ENCODE measurements at regions not wholly inside any gene's neighbourhood (a gene's known extent, or its start where the extent isn't known, plus 50 kb on each side); places are given as distances from the start of the nearest gene placed in this dataset.

DNA sequence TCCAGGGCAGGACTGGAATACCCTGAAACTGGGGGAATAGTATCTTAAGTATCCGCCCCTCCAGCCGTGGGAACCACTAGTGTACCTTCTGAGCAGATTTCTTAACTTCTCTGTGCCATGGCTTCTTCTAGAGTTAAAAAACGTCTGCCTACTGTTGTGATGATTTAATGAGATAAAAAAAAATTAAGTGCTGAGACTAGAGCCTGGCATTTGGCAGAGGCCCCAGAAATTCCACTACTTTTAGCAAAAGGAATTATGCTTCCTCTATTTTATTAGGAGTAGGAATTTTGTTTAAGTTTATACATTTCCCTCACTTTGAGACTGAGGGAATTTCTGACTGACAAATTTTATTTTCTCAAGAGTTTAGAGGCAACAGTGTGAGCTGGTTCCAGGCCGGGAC is 371.2 kb upstream of the B3GAT1 start:
- POLR2A ChIA-PET, result no interaction called here
- intact Hi-C loops (cut with micrococcal nuclease), result no loop called here
- CTCF ChIA-PET, result interaction anchor here (0.6 kb wide), 1 partner anchor 9 kb away, joined by 3 read pairs; no protein-coding TSS in a partner anchor
- Mint-ChIP-seq H3K4me1 (ENCODE audit: insufficient read depth, unreplicated experiment) (no peaks in the 10 kb centered on the region), H3K36me3 (ENCODE audit: insufficient read depth, unreplicated experiment) (no peaks in the 10 kb centered on the region), H3K27ac (ENCODE audit: low read depth, unreplicated experiment) (no peak overlapping the region), H3K4me3 (ENCODE audit: unreplicated experiment) (no peak overlapping the region), H3K9me3 (ENCODE audit: unreplicated experiment) (peaks cover 42% of the 10 kb centered on the region), H3K27me3 (ENCODE audit: insufficient read depth, unreplicated experiment) (no peaks in the 10 kb centered on the region)
- BruUV-seq (replicated peaks), result no TSS peak
- TF ChIP-seq, protein P1, sequence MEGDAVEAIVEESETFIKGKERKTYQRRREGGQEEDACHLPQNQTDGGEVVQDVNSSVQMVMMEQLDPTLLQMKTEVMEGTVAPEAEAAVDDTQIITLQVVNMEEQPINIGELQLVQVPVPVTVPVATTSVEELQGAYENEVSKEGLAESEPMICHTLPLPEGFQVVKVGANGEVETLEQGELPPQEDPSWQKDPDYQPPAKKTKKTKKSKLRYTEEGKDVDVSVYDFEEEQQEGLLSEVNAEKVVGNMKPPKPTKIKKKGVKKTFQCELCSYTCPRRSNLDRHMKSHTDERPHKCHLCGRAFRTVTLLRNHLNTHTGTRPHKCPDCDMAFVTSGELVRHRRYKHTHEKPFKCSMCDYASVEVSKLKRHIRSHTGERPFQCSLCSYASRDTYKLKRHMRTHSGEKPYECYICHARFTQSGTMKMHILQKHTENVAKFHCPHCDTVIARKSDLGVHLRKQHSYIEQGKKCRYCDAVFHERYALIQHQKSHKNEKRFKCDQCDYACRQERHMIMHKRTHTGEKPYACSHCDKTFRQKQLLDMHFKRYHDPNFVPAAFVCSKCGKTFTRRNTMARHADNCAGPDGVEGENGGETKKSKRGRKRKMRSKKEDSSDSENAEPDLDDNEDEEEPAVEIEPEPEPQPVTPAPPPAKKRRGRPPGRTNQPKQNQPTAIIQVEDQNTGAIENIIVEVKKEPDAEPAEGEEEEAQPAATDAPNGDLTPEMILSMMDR (IDR thresholded peaks at IDR 0.05; ENCODE audit: unreplicated experiment), result no peak
- no peak for DNase-seq (ENCODE audit: unreplicated experiment)

DNA sequence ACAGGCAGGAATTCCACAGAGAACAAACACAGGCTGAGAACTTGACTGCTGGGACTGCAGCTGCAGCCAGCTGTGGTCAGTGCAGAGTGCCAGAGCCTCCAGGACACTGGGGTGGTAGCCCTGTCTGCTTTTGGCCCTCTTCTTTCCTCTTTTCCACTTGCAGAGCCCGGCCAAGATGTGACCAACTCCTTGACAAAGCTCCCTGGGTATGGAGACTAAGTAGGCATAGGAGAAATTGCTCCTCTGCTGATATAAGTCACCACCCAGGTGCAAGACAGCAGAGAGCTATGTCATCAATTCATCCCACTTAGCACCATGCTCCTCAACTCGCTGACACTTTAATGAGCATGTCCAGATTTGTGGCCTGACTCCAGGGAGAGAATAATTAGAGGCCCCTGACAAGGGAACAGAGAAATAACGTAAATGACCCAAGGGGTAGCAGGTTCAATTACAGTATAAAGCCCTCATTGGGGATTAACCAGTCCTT is 369.4 kb upstream of the B3GAT1 start:
- Mint-ChIP-seq H3K36me3 (ENCODE audit: insufficient read depth, unreplicated experiment) (no peaks in the 10 kb centered on the region), H3K4me3 (ENCODE audit: unreplicated experiment) (no peak overlapping the region), H3K27ac (ENCODE audit: low read depth, unreplicated experiment) (no peak overlapping the region), H3K9me3 (ENCODE audit: unreplicated experiment) (peaks cover 32% of the 10 kb centered on the region), H3K4me1 (ENCODE audit: insufficient read depth, unreplicated experiment) (no peaks in the 10 kb centered on the region), H3K27me3 (ENCODE audit: insufficient read depth, unreplicated experiment) (no peaks in the 10 kb centered on the region)
- POLR2A ChIA-PET, result no interaction called here
- DNase-seq (ENCODE audit: unreplicated experiment), result no peak
- TF ChIP-seq, protein P1 (IDR thresholded peaks at IDR 0.05; ENCODE audit: unreplicated experiment), result no peak
- CTCF ChIA-PET, result no interaction called here
- BruUV-seq (replicated peaks), result no TSS peak
- intact Hi-C loops (cut with micrococcal nuclease), result no loop called here

DNA sequence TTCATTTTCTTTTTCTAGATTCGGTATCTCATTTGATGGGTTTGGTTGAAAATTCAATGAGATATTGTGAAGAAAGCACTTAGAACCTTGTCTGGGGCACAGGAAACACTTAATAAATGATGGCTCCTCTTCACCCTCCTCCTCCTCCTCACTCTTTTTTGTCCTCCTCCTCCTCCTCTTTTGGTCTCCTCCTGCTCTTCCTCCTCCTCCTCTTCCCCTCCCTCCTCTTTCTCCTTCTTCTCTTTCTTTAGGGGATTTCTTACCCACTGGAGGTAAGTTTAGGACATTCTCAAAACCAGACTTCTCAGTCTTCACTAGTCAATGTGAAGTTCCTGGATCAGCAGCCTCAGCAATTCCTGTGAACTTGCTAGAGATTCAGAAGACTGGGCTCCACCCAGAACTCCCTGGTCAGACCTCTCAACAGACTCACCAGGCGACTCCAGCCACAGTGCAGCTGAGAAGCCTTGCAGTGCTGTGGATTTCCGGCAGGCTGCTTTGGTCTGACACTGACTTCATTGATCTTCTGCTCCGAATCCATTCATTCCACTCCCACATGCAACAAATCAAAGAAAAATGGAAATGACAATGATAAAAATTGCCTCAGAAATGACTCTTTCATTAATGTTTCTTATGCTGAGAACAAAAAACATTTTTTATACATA is 368.6 kb upstream of the B3GAT1 start:
- BruUV-seq (replicated peaks), result no TSS peak
- POLR2A ChIA-PET, result no interaction called here
- H3K4me1 Mint-ChIP-seq (ENCODE audit: insufficient read depth, unreplicated experiment), result no peaks in the 10 kb centered on the region
- DNase-seq (ENCODE audit: unreplicated experiment), result no peak
- intact Hi-C loops (cut with micrococcal nuclease), result no loop called here
- H3K27me3 Mint-ChIP-seq (ENCODE audit: insufficient read depth, unreplicated experiment), result no peaks in the 10 kb centered on the region
- peaks cover 35% of the 10 kb centered on the region for H3K9me3 Mint-ChIP-seq (ENCODE audit: unreplicated experiment)
- CTCF ChIA-PET, result no interaction called here
- TF ChIP-seq, protein P1 (IDR thresholded peaks at IDR 0.05; ENCODE audit: unreplicated experiment), result no peak
- H3K36me3 Mint-ChIP-seq (ENCODE audit: insufficient read depth, unreplicated experiment), result no peaks in the 10 kb centered on the region
- no peak overlapping the region for H3K27ac Mint-ChIP-seq (ENCODE audit: low read depth, unreplicated experiment)
- H3K4me3 Mint-ChIP-seq (ENCODE audit: unreplicated experiment), result no peak overlapping the region

DNA sequence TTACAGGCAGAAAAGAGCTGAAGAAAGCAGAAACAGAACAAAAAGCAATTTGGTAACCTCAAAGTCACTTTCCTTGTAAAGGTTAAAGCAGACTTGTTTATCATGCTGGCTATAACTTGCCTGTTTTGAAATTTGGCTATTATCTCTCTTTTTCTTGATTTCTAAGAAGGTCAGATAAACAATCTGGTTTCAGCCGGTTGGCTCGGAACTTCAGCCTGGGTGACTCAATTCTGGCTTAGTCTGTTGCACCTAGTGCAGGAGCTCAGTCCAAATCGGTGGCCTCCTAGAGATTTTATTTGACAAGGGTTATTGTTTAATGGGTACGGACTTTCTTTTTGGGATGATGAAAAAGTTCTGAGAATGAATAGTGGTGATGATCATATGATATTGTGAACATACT is 367.1 kb upstream of the B3GAT1 start:
- Mint-ChIP-seq H3K36me3 (ENCODE audit: insufficient read depth, unreplicated experiment) (no peaks in the 10 kb centered on the region), H3K27ac (ENCODE audit: low read depth, unreplicated experiment) (no peak overlapping the region), H3K4me1 (ENCODE audit: insufficient read depth, unreplicated experiment) (no peaks in the 10 kb centered on the region), H3K9me3 (ENCODE audit: unreplicated experiment) (peaks cover 41% of the 10 kb centered on the region), H3K27me3 (ENCODE audit: insufficient read depth, unreplicated experiment) (no peaks in the 10 kb centered on the region), H3K4me3 (ENCODE audit: unreplicated experiment) (no peak overlapping the region)
- BruUV-seq (replicated peaks), result no TSS peak
- intact Hi-C loops (cut with micrococcal nuclease), result no loop called here
- CTCF ChIA-PET, result interaction anchor here (0.6 kb wide), 1 partner anchor 295 kb away, joined by 4 read pairs; no protein-coding TSS in a partner anchor
- no peak for DNase-seq (ENCODE audit: unreplicated experiment)
- TF ChIP-seq, protein P1 (IDR thresholded peaks at IDR 0.05; ENCODE audit: unreplicated experiment), result no peak
- POLR2A ChIA-PET, result no interaction called here

Data from MCF 10A (cell line).